T-helper 1 cell treated with Interleukin-12 subunit alpha and Interleukin-12 subunit beta and Interleukin-4 antibody, amounts not matched to agents 30 ng/mL and 1 ng/mL, for 36 hours (primary cell): ENCODE measurements at regions not wholly inside any gene's neighbourhood (a gene's known extent, or its start where the extent isn't known, plus 50 kb on each side); places are given as distances from the start of the nearest gene placed in this dataset.

Experiments used
- intact Hi-C: fragments of 100-400 bp; cut with micrococcal nuclease; formaldehyde crosslinking; loops from one replicate; pipeline ENCODE4 v1.15.1; 2024

- intact Hi-C loops: no loop called here
These were observed 527.8 kb downstream of the AGTPBP1 start for GRCh38 chr9:85213650-85214607.

GRCh38 chr9:85212887-85213286 is 528.9 kb downstream of the AGTPBP1 start:
- intact Hi-C loops: no loop called here

- intact Hi-C loops: no loop called here
These were observed 529.5 kb downstream of the AGTPBP1 start for GRCh38 chr9:85212209-85212608.

- intact Hi-C loops: no loop called here
These were observed 533.1 kb downstream of the AGTPBP1 start for GRCh38 chr9:85208666-85209065.

- intact Hi-C loops: no loop called here
These were observed 534.6 kb downstream of the NTRK2 start for GRCh38 chr9:85204176-85204575.

- intact Hi-C loops: no loop called here
These were observed 533.1 kb downstream of the NTRK2 start for GRCh38 chr9:85202596-85202995.

- intact Hi-C loops: no loop called here
These were observed 531.3 kb downstream of the NTRK2 start for GRCh38 chr9:85200726-85201404.

- intact Hi-C loops: no loop called here
These were observed 530.5 kb downstream of the NTRK2 start for GRCh38 chr9:85199866-85200495.

- intact Hi-C loops: no loop called here
These were observed 523.2 kb downstream of the NTRK2 start for GRCh38 chr9:85192750-85193149.

- intact Hi-C loops: no loop called here
These were observed 516.7 kb downstream of the NTRK2 start for GRCh38 chr9:85186218-85186585.

GRCh38 chr9:85185486-85186217 is 516.1 kb downstream of the NTRK2 start:
- intact Hi-C loops: no loop called here

- intact Hi-C loops: no loop called here
These were observed 512.9 kb downstream of the NTRK2 start for GRCh38 chr9:85182383-85182782.

GRCh38 chr9:85178474-85178873 is 508.9 kb downstream of the NTRK2 start:
- intact Hi-C loops: no loop called here

GRCh38 chr9:85173967-85174366 is 504.4 kb downstream of the NTRK2 start:
- intact Hi-C loops: no loop called here

GRCh38 chr9:85172001-85172978 is 502.8 kb downstream of the NTRK2 start:
- intact Hi-C loops: no loop called here

- intact Hi-C loops: no loop called here
These were observed 501.6 kb downstream of the NTRK2 start for GRCh38 chr9:85171163-85171562.

GRCh38 chr9:85168412-85168811 is 498.9 kb downstream of the NTRK2 start:
- intact Hi-C loops: no loop called here

GRCh38 chr9:85167146-85167545 is 497.6 kb downstream of the NTRK2 start:
- intact Hi-C loops: no loop called here

GRCh38 chr9:85163825-85164224 is 494.3 kb downstream of the NTRK2 start:
- intact Hi-C loops: no loop called here

GRCh38 chr9:85163415-85163814 is 493.9 kb downstream of the NTRK2 start:
- intact Hi-C loops: no loop called here
